ENCODE measurements at regions not wholly inside any gene's neighbourhood (a gene's known extent, or its start where the extent isn't known, plus 50 kb on each side); places are given as distances from the start of the nearest gene placed in this dataset.

- H3K9me3 ChIP-seq (replicated peaks in 1 of 2; ENCODE audit: control insufficient read depth in 1 of 2, insufficient read depth in 1 of 2, low read length in 2 of 2): peaks cover 9 to 18% of the 10 kb centered on the region in 2 donors
- H3K27me3 Mint-ChIP-seq (ENCODE audit: low read depth in 3 of 3): peaks cover 6 to 13% (median 7%) of the 10 kb centered on the region in 3 donors
- H2AFZ ChIP-seq (ENCODE audit: insufficient read depth, low read depth, low read length, poor library complexity, severe bottlenecking): no peak overlapping the region
- no peak overlapping the region for H3K4me3 ChIP-seq (replicated peaks in 1 of 3; ENCODE audit: low read depth in 2 of 3, low read length in 3 of 3)
- H3K4me1 Mint-ChIP-seq: no peaks in the 10 kb centered on the region
- no peaks in the 10 kb centered on the region for H3K36me3 ChIP-seq (replicated peaks in 1 of 2; ENCODE audit: control insufficient read depth in 1 of 2, insufficient read depth in 2 of 2, low read length in 2 of 2)
- H3K9me3 Mint-ChIP-seq: peaks cover 12 to 35% (median 24%) of the 10 kb centered on the region in 7 donors
- H3K27ac ChIP-seq (ENCODE audit: low read depth in 1 of 2, low read length in 2 of 2): no peak overlapping the region
- DNase-seq: no peak
- WGBS (ENCODE audit: insufficient coverage): 95% methylated on average over 4 of the region's 5 CpGs
- H3K27me3 ChIP-seq (ENCODE audit: control insufficient read depth in 2 of 2, insufficient read depth in 2 of 2, low read length in 2 of 2): no peaks in the 10 kb centered on the region
- intact Hi-C loops (cut with micrococcal nuclease): no loop called here
- no peaks in the 10 kb centered on the region for H3K4me1 ChIP-seq (ENCODE audit: control insufficient read depth in 1 of 2, insufficient read depth in 2 of 2, low read length in 2 of 2)
- no peak for TF ChIP-seq CTCF (IDR thresholded peaks at IDR 0.05)
- H3K9ac ChIP-seq (ENCODE audit: insufficient read depth, low read length, poor library complexity, severe bottlenecking): no peak overlapping the region
- no peak overlapping the region for H3K4me2 ChIP-seq (replicated peaks; ENCODE audit: extremely low read depth, low read length, poor library complexity, severe bottlenecking)
- no peak overlapping the region for H3K27ac Mint-ChIP-seq
- no peaks in the 10 kb centered on the region for H3K79me2 ChIP-seq (ENCODE audit: insufficient read depth, low read length)
- no peaks in the 10 kb centered on the region for H3K36me3 Mint-ChIP-seq
- no peak overlapping the region for H3K4me3 Mint-ChIP-seq
- no peaks in the 10 kb centered on the region for H4K20me1 ChIP-seq (ENCODE audit: insufficient read depth, low read length)
Measured at GRCh38 chr10:34922138-34922537, 107.0 kb upstream of the PARD3 start.

GRCh38 chr10:34920578-34920977 lies 105.5 kb upstream of the PARD3 start:
- Histone ChIP-seq H4K20me1 (ENCODE audit: insufficient read depth, low read length) (no peaks in the 10 kb centered on the region), H3K9me3 (replicated peaks in 1 of 2; ENCODE audit: control insufficient read depth in 1 of 2, insufficient read depth in 1 of 2, low read length in 2 of 2) (peaks cover 9 to 18% of the 10 kb centered on the region in 2 donors), H3K4me3 (replicated peaks in 1 of 3; ENCODE audit: low read depth in 2 of 3, low read length in 3 of 3) (no peak overlapping the region), H3K27me3 (ENCODE audit: control insufficient read depth in 2 of 2, insufficient read depth in 2 of 2, low read length in 2 of 2) (no peaks in the 10 kb centered on the region), H2AFZ (ENCODE audit: insufficient read depth, low read depth, low read length, poor library complexity, severe bottlenecking) (no peak overlapping the region), H3K4me1 (ENCODE audit: control insufficient read depth in 1 of 2, insufficient read depth in 2 of 2, low read length in 2 of 2) (no peaks in the 10 kb centered on the region), H3K79me2 (ENCODE audit: insufficient read depth, low read length) (no peaks in the 10 kb centered on the region), H3K9ac (ENCODE audit: insufficient read depth, low read length, poor library complexity, severe bottlenecking) (no peak overlapping the region), H3K36me3 (replicated peaks in 1 of 2; ENCODE audit: control insufficient read depth in 1 of 2, insufficient read depth in 2 of 2, low read length in 2 of 2) (no peaks in the 10 kb centered on the region), H3K27ac (ENCODE audit: low read depth in 1 of 2, low read length in 2 of 2) (no peak overlapping the region), H3K4me2 (replicated peaks; ENCODE audit: extremely low read depth, low read length, poor library complexity, severe bottlenecking) (no peak overlapping the region)
- Mint-ChIP-seq H3K27ac (no peak overlapping the region), H3K27me3 (ENCODE audit: low read depth in 3 of 3) (peaks cover 6 to 15% (median 7%) of the 10 kb centered on the region in 3 donors), H3K36me3 (no peaks in the 10 kb centered on the region), H3K4me1 (no peaks in the 10 kb centered on the region), H3K4me3 (no peak overlapping the region), H3K9me3 (peaks cover 10 to 32% (median 22%) of the 10 kb centered on the region in 7 donors)
- WGBS (ENCODE audit: insufficient coverage): no CpG with 5 or more reads among the region's 1 CpG
- no peak for TF ChIP-seq CTCF (IDR thresholded peaks at IDR 0.05)
- DNase-seq: no peak
- intact Hi-C loops (cut with micrococcal nuclease): no loop called here

Data from CD14-positive monocyte (primary cell).